HG03064 (cell line): ENCODE measurements at regions not wholly inside any gene's neighbourhood (a gene's known extent, or its start where the extent isn't known, plus 50 kb on each side); places are given as distances from the start of the nearest gene placed in this dataset.

ENCODE experiments used
- ATAC-seq: cut with Tn5 transposase; IDR thresholded peaks from one replicate; pipeline ENCODE4 v1.9.1; 2021; ENCODE audit warnings: low read depth; ENCODE audit not compliant: unreplicated experiment

DNA sequence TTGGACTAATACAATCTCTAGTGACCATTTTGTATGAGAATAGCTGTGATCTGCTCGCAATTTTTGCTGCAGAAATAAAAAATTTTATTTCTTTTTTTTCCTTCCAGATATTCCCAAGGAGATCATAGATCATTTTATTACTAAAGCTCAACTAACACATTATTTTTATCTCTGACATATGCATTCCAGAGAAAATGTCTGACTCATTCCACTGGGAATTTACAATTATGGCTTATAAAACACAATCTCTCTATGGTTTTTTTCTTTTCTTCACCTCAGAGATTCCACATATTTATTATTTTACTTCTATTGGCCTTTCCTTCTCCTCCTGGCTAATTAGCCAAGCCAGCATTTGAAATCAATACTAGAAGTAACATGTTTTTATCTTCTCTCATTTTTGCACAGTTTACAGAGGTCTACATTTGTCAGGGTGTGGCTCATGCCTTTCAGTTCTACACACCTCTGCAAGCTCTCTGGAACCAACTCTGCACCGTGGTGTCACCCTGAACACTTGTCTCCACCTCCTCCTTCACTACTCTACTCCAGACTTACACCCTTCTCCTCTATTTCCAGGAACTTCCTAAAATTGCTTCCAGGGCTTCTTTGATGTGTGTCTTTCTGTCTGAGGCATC, 59.8 kb upstream of the GPM6A start:
- no peak for ATAC-seq

DNA sequence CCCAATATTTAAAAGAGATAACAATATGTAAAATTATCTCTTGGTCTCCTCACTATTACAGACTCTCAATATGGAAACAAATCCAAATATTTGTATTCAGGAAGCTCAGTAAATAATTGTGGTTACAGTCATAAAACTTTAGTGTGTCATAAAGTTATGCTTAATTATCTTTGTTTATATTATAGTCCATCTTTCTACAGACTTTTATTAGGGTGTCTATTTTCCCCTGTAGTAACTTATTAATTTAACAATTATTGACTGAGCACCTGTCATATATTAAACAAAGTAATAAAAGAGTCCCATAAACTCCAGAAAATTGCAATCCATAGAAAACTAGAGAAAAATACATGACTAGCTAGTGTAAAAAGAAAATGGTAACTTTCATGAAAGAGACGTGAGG, 61.6 kb upstream of the GPM6A start:
- no peak for ATAC-seq

DNA sequence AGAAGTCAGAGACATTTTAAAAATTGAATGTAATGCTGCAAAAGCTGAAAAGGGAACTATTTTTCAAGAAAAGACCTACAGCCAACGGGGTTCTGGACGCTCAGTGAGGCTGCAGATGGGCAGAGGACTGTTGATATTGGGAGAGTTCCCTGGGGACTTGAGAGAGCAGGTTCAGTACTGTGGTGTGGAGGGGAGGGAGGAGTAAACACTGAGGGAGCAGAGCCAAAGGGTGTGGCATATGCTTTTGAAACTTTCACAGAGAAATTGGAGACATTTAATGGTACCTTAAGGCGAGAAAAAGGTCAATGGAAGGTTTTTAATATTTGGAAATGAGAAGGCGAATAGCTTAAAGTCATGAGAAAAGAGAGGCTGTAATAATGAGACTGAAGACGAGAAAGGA, 62.2 kb upstream of the GPM6A start:
- no peak for ATAC-seq

DNA sequence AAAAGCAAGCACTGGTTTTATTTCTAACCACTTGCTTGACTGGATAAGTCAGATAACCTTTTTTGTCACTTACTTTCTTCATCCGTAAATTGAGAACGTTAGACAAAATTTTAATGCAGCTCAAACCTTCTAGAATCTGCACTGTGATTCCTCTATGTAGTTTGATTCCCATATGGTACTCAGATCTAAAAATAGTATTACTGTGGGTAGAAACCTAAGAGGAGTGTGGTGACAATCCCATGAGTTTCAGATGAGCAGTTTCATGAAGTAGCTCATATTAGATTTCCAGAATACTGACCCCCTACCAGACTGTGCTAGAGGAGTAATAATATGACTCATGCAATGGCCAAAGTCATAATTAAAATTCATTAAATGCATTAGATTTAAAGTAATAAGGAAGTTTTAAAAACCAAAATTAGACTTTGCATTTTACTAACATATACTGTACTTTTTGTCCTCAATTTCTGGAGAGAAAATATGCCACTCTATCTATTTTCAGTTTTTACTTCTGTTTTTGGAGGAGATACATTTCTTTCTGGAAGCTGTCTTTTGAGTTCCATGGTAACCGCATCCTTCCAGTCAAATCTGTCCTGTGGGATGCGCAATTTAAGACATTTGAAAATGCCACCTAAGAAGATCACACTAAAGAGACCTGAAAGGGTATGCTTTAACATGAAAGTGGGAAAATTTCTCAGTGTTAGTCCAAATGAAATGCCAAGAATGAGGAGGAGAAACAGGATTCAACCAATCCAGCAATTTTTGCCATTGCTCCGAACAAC, 64.1 kb upstream of the GPM6A start:
- ATAC-seq: no peak

DNA sequence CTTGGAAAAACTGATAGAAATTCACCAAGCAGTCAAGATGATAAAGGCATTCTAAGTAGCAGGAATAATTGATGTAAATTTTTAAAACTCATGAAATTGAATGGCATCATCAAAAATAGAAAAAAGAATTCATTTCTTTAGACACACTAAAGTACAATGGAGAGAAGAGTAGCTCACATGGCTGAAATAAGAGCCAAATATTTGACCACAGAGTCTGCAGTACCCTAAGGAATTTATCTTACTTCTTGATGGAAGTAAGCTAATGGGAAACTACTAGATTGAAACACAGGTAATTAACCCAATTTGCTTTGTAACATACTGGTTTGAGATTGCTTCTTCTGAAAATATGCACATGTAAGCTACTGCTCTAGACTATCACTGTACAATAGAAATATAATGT, 70.8 kb upstream of the GPM6A start:
- no peak for ATAC-seq

DNA sequence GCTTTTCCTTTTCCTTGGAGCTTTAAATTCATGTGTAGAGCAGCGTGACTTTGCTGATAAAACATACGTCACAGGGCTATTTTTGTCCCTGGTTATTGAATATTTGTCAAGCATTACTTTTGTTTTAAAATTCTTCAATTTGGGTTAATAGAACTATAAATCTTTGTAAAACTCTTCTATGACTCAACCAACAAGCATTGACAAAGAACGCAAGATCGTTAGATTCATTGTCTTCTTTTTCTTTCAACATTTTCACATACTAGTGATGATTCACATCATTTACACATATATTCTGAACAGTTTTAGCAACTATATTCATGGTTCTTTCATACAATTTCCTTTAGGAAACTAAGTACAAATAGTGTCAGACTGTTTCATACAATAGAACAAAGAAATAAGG, 72.0 kb upstream of the GPM6A start:
- no peak for ATAC-seq

DNA sequence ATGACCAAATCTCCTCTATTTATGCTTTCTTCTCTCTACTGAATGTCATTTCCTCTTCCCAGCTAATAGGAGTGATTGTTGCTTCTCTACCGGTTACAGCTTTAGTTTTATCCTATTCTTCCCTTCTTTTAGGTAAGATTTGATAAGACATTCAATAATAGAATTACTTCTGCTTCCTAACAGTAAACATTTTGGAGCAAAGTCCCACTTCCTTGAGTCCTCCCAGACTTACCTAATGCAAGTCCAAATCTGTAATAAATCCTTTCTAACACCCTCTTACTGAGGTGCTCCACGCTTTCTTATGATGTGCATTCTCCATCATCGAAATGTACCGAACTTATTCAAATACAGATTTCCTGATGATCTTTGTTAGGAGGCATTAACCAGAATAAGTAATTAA, 79.2 kb upstream of the GPM6A start:
- no peak for ATAC-seq

DNA sequence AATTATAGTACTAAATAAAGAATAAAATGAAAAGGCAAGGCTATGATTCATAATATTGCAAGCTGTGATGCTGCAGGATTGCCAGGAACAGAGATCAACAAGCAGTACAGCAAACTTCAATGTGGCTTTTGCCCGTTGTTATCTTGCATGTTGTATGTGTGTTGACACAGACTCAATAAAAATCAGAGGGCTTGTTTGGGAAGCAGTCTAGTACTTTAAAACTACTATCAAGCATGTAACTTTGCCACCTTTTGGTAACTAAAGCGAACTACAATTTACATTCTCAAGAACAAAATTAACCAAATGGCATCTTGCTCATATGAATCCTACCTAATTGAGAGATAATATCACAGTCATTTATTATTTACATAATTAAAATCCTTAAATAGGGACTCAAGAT, 79.8 kb upstream of the GPM6A start:
- ATAC-seq: no peak

DNA sequence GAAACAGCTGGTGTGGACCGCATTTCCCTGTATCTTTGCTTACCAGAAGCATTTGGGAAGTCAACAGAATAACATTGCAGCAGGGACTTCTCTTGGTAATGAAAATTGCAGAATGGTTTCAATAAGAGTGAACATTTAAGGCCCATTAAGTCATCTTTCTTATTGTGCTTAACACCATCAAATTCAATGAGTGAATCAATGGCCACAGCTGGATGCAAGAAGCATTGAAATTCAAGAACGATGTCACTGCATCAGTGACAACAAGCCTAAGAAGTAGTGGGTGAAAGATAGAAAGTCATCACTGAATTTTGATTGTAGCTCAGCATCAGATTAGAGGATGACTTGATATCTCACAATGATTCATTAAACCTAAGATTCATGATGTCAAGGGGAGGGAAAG, 93.9 kb upstream of the GPM6A start:
- no peak for ATAC-seq

DNA sequence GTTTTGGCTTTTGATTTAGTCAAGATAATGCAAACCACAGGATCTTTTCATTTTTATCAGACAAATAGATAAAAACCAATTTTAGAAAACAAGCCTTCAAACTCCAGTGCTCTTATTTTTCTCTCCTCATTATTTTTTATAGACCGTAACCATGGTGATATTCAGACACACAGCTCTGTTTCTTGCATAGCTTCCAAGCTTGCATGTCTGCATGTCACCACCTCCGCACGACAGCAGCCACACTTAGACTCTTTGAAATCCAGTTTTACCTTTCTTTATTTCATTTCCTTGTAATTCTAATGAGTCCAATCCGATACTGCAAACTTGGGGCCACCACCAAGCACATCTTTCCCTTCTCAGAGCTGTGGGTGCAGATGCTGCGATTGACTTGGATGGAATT, 94.3 kb upstream of the GPM6A start:
- ATAC-seq: no peak

DNA sequence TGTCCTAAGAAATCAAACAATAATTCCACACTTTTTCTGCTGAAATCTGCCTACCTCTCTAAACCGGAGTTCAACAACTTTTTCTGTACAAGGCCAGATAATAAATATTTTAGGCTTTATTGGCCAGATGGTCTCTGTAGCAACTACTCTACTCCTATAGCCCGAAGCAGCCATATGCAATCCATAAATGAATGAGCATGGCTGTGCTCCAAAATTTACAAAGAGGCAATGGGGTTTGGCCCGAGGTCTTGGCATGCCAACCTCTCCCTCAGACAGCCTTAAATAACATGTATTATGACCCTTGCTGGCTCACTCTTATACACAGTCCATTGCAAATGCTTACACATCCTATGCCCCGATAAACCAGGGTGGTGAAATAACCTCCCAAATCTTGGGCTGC, 98.6 kb upstream of the GPM6A start:
- no peak for ATAC-seq

DNA sequence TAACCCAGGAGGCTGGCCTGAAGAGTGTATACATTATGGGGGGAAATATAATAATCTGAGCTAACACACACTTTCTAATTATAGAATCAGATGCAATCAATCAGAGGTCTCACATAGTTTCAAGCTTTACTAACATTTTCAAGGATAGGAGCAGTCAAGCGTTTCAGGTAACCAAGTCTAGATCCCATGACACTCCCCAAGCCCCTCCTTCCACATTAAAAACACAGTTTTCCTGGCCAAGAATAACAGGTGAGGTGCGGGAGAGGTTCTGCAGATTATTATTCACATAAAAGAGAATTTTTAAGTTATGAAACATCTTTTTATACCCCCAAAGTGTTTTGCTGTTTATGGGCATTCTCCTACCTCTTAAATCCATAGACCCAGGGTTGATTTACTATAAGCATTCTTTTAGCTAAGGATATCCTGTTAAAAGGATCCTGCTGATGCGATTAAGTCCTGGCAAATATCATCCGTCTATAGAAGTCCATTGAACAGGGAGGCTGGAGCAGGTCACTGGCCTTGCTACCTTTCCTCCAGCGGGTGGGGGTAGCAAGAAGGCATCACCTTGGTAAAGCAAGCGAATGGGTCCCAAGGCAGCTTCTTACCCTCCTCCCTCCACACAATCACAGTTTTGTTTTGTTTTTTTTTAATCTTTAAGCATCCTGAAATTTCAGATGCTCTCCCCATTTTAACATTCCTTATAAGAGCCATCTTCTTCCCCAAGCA, 104.7 kb upstream of the GPM6A start:
- no peak for ATAC-seq

DNA sequence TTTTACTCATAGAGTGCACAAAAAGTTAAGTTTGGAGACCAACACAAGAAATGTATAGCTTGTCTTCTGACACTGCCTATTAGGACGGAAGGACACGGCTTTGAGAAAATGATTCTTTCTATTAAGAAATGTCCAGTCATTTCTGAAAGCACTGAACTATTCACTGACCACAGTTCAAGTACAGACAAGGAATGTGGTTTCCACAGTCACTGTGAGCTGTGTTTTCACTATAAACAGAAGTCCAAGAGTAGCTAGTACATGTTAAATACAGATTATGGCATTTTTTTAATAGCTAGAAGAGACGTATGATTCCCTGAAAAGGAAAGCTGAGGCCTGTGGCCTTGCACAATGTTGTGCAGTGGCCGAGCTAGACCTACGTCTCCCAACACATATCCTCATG, 115.1 kb upstream of the GPM6A start:
- ATAC-seq: no peak

DNA sequence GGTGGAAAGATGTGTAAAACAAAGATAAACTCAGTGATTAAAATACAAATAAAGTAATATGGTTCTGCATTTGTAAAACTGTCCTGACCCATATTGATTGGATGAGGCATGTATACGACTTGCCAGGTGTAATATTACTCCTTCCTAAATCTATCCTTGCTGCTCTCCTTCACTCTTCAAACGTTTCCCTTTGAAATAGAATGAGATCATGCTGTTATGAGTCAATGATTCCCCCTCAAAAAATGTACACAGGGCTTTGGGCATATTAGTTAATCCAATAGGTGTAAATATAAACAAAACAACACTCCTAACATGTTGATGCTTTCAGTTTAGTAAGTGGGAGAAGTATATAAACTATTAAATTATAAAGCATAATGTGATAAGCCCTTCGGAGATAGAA, 117.4 kb upstream of the GPM6A start:
- no peak for ATAC-seq

DNA sequence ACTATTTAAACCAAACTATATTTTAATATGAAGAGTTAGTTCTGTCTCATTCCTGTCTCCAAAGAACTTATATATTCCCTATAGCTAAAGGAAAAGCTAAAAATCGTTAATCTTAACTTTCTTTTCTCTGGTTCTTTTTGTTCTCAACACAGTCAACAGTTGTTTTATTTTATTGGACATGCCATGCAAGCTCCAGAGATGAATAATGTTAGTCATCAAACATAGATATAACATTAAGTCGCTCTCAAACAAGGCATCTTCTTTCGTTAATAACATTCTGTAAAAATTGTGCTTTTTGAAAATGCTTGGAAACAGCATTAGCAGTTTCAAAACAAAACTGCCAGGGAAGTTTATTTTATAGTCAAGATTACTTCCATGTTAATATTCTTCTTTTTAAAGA, 117.9 kb upstream of the GPM6A start:
- no peak for ATAC-seq

DNA sequence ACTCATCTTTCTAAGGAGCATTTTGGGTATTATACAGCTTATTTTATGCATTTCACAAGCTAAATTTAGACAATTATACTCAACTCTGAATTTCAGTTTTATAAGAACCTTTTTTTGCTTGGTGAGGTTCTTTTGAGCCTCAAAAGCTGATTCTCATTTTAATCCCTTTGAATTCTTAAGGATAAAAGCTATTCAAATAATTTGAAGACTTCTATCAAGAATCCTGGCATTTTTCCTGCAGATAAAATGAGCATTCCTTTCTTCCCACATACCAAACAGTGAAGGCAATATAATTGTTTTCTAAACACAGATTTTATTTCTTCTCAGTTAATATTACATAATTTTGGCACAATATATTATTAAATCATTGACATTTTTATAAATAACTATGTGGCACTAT, 118.4 kb upstream of the GPM6A start:
- no peak for ATAC-seq

DNA sequence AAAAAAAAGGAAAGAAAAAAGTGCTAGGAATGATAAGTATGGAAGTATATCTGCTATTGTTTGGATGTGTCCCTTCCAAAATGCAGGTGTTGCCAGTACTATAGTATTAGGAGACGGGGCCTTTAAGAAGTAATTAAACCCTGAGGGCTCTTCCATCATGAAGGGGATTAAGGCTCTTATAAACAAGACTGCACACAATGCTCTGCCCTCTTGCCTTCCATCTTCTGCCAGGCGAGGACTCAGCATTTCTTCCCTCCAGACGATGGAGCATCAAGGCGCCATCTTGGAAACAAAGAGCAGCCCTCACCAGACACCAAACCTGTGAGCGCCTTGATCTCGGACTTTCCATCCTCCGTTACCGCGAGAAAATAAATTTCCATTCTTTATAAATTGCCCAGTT, 120.1 kb upstream of the GPM6A start:
- no peak for ATAC-seq

DNA sequence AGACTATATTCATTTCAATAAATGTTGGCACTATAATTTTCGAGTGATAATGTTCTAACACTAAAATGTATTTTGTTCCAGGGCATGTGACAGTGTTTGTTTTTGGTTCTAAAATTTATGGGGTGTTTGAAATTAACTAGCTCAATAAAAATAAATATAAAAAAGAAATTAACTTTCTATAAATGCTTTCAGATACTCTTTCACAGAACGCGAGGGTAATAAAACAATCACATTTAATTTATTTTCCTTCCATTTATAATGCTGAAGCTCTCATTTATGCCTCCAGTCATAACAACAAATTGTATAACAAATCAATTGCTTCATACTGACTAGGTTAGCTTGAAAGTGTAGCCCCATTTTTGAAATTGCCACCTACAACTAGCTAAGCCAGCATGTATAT, 122.4 kb upstream of the GPM6A start:
- no peak for ATAC-seq

DNA sequence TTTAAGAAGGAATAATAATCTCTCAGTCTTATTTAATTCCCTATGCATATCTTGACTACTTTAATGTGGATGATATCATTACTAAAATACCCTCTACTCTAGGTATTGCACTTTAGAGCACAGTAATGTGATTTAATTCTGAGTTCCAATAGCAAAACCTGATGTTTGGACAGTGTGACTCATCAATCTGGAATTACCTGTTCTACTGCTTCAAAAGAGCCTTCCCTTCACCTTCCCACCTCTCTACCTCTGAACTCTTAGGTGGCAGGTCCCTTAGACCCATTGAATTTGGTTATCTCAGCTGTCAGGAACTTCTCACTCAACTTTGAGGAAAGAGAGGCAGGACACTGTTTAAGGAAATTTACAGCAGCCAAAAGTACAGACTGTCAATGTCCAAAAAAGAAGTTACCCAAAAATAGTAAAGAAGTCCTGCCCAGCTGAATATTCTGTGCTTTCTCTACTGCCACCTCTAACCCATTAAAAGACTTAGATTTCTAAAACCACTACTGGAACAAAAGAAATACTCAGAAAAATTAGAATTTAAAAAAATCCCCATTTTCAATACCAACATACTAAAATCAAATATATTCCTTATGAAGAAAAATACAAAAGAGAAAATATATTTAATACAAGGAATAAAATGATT, 123.1 kb upstream of the GPM6A start:
- no peak for ATAC-seq

DNA sequence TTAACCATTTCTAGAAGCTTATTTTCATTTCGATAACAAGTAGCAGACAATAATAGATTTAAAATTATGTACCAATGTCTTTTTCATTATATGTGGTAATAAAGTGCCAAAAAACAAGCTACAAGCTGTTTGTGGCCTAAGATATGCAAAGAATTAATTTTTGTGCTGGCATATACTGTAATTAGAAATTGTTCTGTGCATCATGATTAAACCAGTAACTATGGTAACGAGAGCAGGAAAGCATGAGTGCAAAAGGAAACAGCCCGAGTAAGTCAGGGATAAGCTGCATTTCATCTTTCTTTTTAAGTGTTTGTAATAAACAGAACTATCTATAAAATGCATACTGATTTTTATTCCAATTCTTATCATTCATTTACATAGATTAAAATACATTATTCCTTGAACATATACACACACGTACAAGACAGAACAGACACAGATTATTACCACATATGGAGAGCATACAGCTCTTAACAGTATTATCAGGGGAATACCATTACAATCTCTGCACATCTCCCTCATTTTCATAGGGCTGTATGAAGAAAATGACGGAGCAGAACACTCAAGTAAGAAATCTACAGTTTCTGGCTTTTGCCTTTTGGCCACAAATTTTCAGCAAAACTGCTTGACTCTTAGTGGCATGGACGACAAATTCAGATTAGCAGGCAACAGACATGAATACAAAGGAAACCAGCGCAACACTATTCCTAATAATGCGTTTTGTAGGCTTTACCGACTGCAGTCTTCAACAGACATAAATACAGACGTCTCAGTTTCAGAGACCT, 121.3 kb upstream of the WDR17 start:
- ATAC-seq: no peak
